Astrocyte of the spinal cord (primary cell): ENCODE measurements at regions not wholly inside any gene's neighbourhood (a gene's known extent, or its start where the extent isn't known, plus 50 kb on each side); places are given as distances from the start of the nearest gene placed in this dataset.

ENCODE experiments used
- DNase-seq: peaks from one replicate; pipeline ENCODE4 v3.0.0; 2011; ENCODE audit warnings: low read depth, low spot score
- H3K4me3 ChIP-seq: 2 replicates; pipeline ENCODE4 v1.5.1; 2011; ENCODE audit warnings: low read depth, mild to moderate bottlenecking, low read length, moderate library complexity
- CTCF ChIP-seq: IDR thresholded peaks from 2 replicates; pipeline ENCODE4 v1.5.1; 2012; ENCODE audit warnings: low read depth, mild to moderate bottlenecking, low read length, inconsistent platforms
- in situ Hi-C: cut with HindIII; loops from 2 replicates; pipeline ENCODE4 v1.10.0; 2017; ENCODE audit warnings: low sequenced_read_pairs

- H3K4me3 ChIP-seq, result no peak overlapping the region
- no peak for DNase-seq
- in situ Hi-C loops, result no loop called here
- no peak for TF ChIP-seq CTCF
Observed at GRCh38 chr6:40932366-40932765, 106.7 kb downstream of the UNC5CL start.

GRCh38 chr6:40931931-40932330 lies 107.1 kb downstream of the UNC5CL start:
- TF ChIP-seq CTCF, result no peak
- peak; percentile 12 for DNase-seq
- no peak overlapping the region for H3K4me3 ChIP-seq
- in situ Hi-C loops, result no loop called here

- DNase-seq, result no peak
- no peak for TF ChIP-seq CTCF
- H3K4me3 ChIP-seq, result no peak overlapping the region
- in situ Hi-C loops, result no loop called here
Observed at GRCh38 chr6:40930555-40930954, 108.5 kb downstream of the UNC5CL start.

GRCh38 chr6:40930045-40930444 lies 109.0 kb downstream of the UNC5CL start:
- H3K4me3 ChIP-seq, result no peak overlapping the region
- in situ Hi-C loops, result no loop called here
- TF ChIP-seq CTCF, result no peak
- no peak for DNase-seq

GRCh38 chr6:40929176-40929575 lies 109.8 kb downstream of the UNC5CL start:
- no peak for TF ChIP-seq CTCF
- no peak for DNase-seq
- no peak overlapping the region for H3K4me3 ChIP-seq
- in situ Hi-C loops, result no loop called here

GRCh38 chr6:40928763-40929162 lies 110.3 kb downstream of the UNC5CL start:
- no peak for DNase-seq
- H3K4me3 ChIP-seq, result no peak overlapping the region
- TF ChIP-seq CTCF, result no peak
- in situ Hi-C loops, result no loop called here

- DNase-seq, result no peak
- no peak for TF ChIP-seq CTCF
- in situ Hi-C loops, result no loop called here
- no peak overlapping the region for H3K4me3 ChIP-seq
Observed at GRCh38 chr6:40928307-40928706, 110.7 kb downstream of the UNC5CL start.
